B cell (primary cell): ENCODE measurements at regions not wholly inside any gene's neighbourhood (a gene's known extent, or its start where the extent isn't known, plus 50 kb on each side); places are given as distances from the start of the nearest gene placed in this dataset.

Experiments
- ATAC-seq: fragments of 200-7000 bp; cut with Tn5 transposase; one replicate; pipeline ENCODE4 v1.10.0; 2021; ENCODE audit warnings: low read depth, mild to moderate bottlenecking, moderate number of reproducible peaks, moderate library complexity
- CTCF ChIA-PET: fragments of 350-600 bp; sonication (Branson Sonifier 250); formaldehyde crosslinking; loops from one replicate; lab custom pipeline; 2021; ENCODE audit warnings: antibody characterized with exemption, inconsistent platforms; lab: Charles Lee
- POLR2A ChIA-PET: fragments of 350-600 bp; sonication (Branson Sonifier 250); formaldehyde crosslinking; loops from one replicate; lab custom pipeline; 2021; ENCODE audit warnings: antibody characterized with exemption; lab: Charles Lee
- DNase-seq: peaks from one replicate; pipeline ENCODE4 v3.0.0; 2013
- H2AFZ ChIP-seq: 2 replicates; pipeline ENCODE4 v1.6.1; 2012; ENCODE audit warnings: mild to moderate bottlenecking, low read depth, low read length; ENCODE audit not compliant: insufficient read depth, poor library complexity, severe bottlenecking
- H3K27ac ChIP-seq, 2 donors: 1 replicate in 1 of 2; 2 replicates in 1 of 2; pipeline ENCODE4 v1.5.1; 2012 to 2013; ENCODE audit warnings: low read length in 2 of 2, mild to moderate bottlenecking in 2 of 2, moderate library complexity in 1 of 2
- H3K27me3 ChIP-seq, 4 experiments: fragments of 200-600 bp in 1 of 4; sonication (generic) in 1 of 4; replicated peaks in 1 of 4; 1 replicate in 2 of 4; 2 replicates in 2 of 4; pipeline versions ENCODE4 v1.6.1 to v1.7.0; 2013 to 2016; ENCODE audit warnings: low read length in 3 of 4, mild to moderate bottlenecking in 2 of 4, mixed read lengths in 1 of 4, moderate library complexity in 1 of 4; ENCODE audit not compliant: insufficient read depth in 4 of 4, control insufficient read depth in 3 of 4; ENCODE audit errors: control extremely low read depth in 1 of 4
- H3K36me3 ChIP-seq, 2 experiments: replicated peaks in 1 of 2; 1 replicate in 1 of 2; 2 replicates in 1 of 2; pipeline versions ENCODE4 v1.6.1 to v1.7.1; 2013; ENCODE audit warnings: low read length in 1 of 2; ENCODE audit not compliant: insufficient read depth in 2 of 2, control insufficient read depth in 1 of 2; ENCODE audit errors: control extremely low read depth in 1 of 2, extremely low read depth in 1 of 2
- H3K4me1 ChIP-seq, 2 donors: fragments of 200-600 bp in 1 of 2; sonication (generic) in 1 of 2; 1 replicate in 1 of 2; 2 replicates in 1 of 2; pipeline versions ENCODE4 v1.5.1 to v1.6.1; 2013 to 2017; ENCODE audit warnings: low read length in 2 of 2; ENCODE audit not compliant: control insufficient read depth in 2 of 2, insufficient read depth in 2 of 2
- H3K4me2 ChIP-seq: replicated peaks from 2 replicates; pipeline ENCODE3; 2012; ENCODE audit warnings: mild to moderate bottlenecking, low read depth, low read length; ENCODE audit not compliant: poor library complexity, severe bottlenecking
- H3K4me3 ChIP-seq, 5 experiments: fragments of 200-600 bp in 1 of 5; sonication (generic) in 1 of 5; 1 replicate in 3 of 5; 2 replicates in 2 of 5; pipeline versions ENCODE4 v1.5.1 to v1.7.0; 2011 to 2016; ENCODE audit warnings: low read length in 4 of 5, mild to moderate bottlenecking in 4 of 5, low read depth in 2 of 5, control low read depth in 1 of 5, moderate library complexity in 1 of 5; ENCODE audit not compliant: insufficient read depth in 1 of 5; ENCODE audit errors: control extremely low read depth in 1 of 5, extremely low read depth in 1 of 5
- H3K79me2 ChIP-seq: fragments of 200-600 bp; sonication (generic); one replicate; pipeline ENCODE4 v1.6.0; 2016; ENCODE audit warnings: low read length; ENCODE audit not compliant: control insufficient read depth, insufficient read depth
- H3K9ac ChIP-seq: fragments of 200-600 bp; sonication (generic); 2 replicates; pipeline ENCODE4 v1.6.1; 2017; ENCODE audit warnings: mild to moderate bottlenecking, low read length, moderate library complexity
- H3K9me3 ChIP-seq, 3 donors: one replicate each; pipeline versions ENCODE4 v1.6.1 to v1.7.1; 2013; ENCODE audit warnings: low read length in 2 of 3; ENCODE audit not compliant: control insufficient read depth in 2 of 3, insufficient read depth in 1 of 3; ENCODE audit errors: control extremely low read depth in 1 of 3
- H4K20me1 ChIP-seq: 2 replicates; pipeline ENCODE4 v1.6.0; 2012; ENCODE audit warnings: mild to moderate bottlenecking, low read length; ENCODE audit not compliant: insufficient read depth, control insufficient read depth, poor library complexity, severe bottlenecking
- H3K27ac Mint-ChIP-seq: one replicate; pipeline ENCODE4 v1.8.0; 2021; ENCODE audit warnings: mixed read lengths
- H3K27me3 Mint-ChIP-seq: one replicate; pipeline ENCODE4 v1.8.0; 2021; ENCODE audit warnings: mixed read lengths
- H3K4me1 Mint-ChIP-seq: one replicate; pipeline ENCODE4 v1.8.0; 2021; ENCODE audit warnings: mixed read lengths
- H3K4me3 Mint-ChIP-seq: one replicate; pipeline ENCODE4 v1.8.0; 2021; ENCODE audit warnings: mixed read lengths
- H3K9me3 Mint-ChIP-seq: one replicate; pipeline ENCODE4 v1.8.0; 2022; ENCODE audit warnings: mixed read lengths; ENCODE audit not compliant: insufficient read depth
- EZH2 ChIP-seq: IDR thresholded peaks from 2 replicates; pipeline ENCODE4 v1.6.1; 2012; ENCODE audit warnings: borderline replicate concordance, low read depth, mild to moderate bottlenecking, moderate library complexity, low read length; ENCODE audit not compliant: insufficient read depth, poor library complexity, severe bottlenecking
- WGBS: methylation state at CpG from one replicate; pipeline ENCODE4 v1.1.5; 2013; ENCODE audit warnings: missing lambda C conversion rate; ENCODE audit not compliant: insufficient coverage; 5-methylcytosine and 5-hydroxymethylcytosine counted together
- intact Hi-C: fragments of 100-400 bp; cut with micrococcal nuclease; formaldehyde crosslinking; loops from one replicate; pipeline ENCODE4 v1.10.0; 2022
- TF ChIP-seq, protein P1 (sequence below): fragments of 200-600 bp; IDR thresholded peaks from one replicate; pipeline ENCODE4 v1.8.0; 2022; ENCODE audit warnings: antibody characterized with exemption, mild to moderate bottlenecking

DNA sequence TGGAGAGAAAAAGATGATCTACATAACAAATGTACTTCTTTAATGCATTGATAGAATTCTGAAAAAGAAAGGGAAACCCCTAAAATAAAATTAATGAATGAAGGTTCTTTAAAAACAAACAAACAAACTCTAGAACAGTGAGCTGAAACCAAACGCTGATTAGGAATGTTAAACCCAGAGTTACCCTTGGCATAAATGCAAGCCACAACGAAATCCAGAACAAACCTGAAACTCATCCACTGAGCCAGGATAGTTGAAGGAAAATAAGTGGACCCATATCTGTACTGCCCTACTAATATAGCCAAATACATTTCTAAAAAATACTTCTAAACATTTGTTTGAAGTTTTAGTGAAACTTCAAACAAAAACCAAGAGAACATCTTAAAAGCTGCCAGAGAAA lies 505.3 kb downstream of the TTLL7 start:
- Mint-ChIP-seq H3K27me3 (no peaks in the 10 kb centered on the region), H3K9me3 (peaks cover 3% of the 10 kb centered on the region), H3K4me1 (peaks cover 28% of the 10 kb centered on the region), H3K27ac (no peak overlapping the region), H3K4me3 (no peak overlapping the region)
- CTCF ChIA-PET = no interaction called here
- H3K9me3 ChIP-seq = no peaks in the 10 kb centered on the region
- no peak overlapping the region for H3K4me3 ChIP-seq
- H3K27ac ChIP-seq = no peak overlapping the region
- intact Hi-C loops = no loop called here
- H2AFZ ChIP-seq = no peak overlapping the region
- POLR2A ChIA-PET = no interaction called here
- H3K79me2 ChIP-seq = no peaks in the 10 kb centered on the region
- H3K36me3 ChIP-seq = no peaks in the 10 kb centered on the region
- no peaks in the 10 kb centered on the region for H4K20me1 ChIP-seq
- H3K4me1 ChIP-seq = peaks cover 0 to 24% of the 10 kb centered on the region in 2 donors
- no peak overlapping the region for H3K9ac ChIP-seq
- ATAC-seq (no peak), DNase-seq (no peak)
- no peak overlapping the region for H3K4me2 ChIP-seq
- no peaks in the 10 kb centered on the region for H3K27me3 ChIP-seq
- TF ChIP-seq, protein P1, sequence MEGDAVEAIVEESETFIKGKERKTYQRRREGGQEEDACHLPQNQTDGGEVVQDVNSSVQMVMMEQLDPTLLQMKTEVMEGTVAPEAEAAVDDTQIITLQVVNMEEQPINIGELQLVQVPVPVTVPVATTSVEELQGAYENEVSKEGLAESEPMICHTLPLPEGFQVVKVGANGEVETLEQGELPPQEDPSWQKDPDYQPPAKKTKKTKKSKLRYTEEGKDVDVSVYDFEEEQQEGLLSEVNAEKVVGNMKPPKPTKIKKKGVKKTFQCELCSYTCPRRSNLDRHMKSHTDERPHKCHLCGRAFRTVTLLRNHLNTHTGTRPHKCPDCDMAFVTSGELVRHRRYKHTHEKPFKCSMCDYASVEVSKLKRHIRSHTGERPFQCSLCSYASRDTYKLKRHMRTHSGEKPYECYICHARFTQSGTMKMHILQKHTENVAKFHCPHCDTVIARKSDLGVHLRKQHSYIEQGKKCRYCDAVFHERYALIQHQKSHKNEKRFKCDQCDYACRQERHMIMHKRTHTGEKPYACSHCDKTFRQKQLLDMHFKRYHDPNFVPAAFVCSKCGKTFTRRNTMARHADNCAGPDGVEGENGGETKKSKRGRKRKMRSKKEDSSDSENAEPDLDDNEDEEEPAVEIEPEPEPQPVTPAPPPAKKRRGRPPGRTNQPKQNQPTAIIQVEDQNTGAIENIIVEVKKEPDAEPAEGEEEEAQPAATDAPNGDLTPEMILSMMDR = no peak
- no CpG with 5 or more reads among the region's 2 CpGs for whole genome bisulfite sequencing

DNA sequence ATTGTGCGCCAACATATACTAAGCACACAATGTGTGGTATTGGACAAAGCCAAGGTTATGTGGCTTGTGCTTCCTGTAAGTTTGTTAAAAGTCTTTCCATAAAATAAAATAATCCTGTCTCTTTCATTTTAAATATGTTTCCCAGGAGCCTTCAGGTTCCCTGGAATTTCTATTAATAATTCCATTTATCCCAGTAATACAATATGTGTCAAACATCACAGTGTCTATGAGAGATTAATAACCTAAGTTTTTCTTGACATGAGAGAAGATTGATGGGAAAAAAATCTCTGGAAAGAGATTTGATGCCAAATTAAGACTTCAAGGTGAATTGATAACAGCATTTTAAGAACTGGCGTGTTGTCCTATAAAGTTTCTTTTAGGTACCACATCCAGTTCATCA lies 507.0 kb downstream of the TTLL7 start:
- 100% methylated on average over 1 of the region's 2 CpGs for WGBS
- intact Hi-C loops = no loop called here
- ATAC-seq = no peak
- Histone ChIP-seq H3K9me3 (no peaks in the 10 kb centered on the region), H3K79me2 (no peaks in the 10 kb centered on the region), H2AFZ (no peak overlapping the region), H4K20me1 (no peaks in the 10 kb centered on the region), H3K36me3 (no peaks in the 10 kb centered on the region), H3K4me3 (no peak overlapping the region), H3K4me1 (peaks cover 0 to 19% of the 10 kb centered on the region in 2 donors), H3K27ac (no peak overlapping the region), H3K4me2 (no peak overlapping the region), H3K27me3 (no peaks in the 10 kb centered on the region), H3K9ac (no peak overlapping the region)
- Mint-ChIP-seq H3K27me3 (no peaks in the 10 kb centered on the region), H3K4me1 (peaks cover 32% of the 10 kb centered on the region), H3K9me3 (peaks cover 3% of the 10 kb centered on the region), H3K4me3 (no peak overlapping the region), H3K27ac (no peak overlapping the region)
- DNase-seq = no peak
- CTCF ChIA-PET = no interaction called here
- POLR2A ChIA-PET = interaction anchor here (0.6 kb wide), 1 partner anchor 16 kb away, joined by 3 read pairs; no protein-coding TSS in a partner anchor
- TF ChIP-seq, protein P1 = no peak
- TF ChIP-seq EZH2 = no peak
